ENCODE measurements at regions not wholly inside any gene's neighbourhood (a gene's known extent, or its start where the extent isn't known, plus 50 kb on each side); places are given as distances from the start of the nearest gene placed in this dataset.

- TF ChIP-seq CHD7 (IDR thresholded peaks at IDR 0.05; ENCODE audit: insufficient replicate concordance, low read length) (no peak), TEAD4 (IDR thresholded peaks at IDR 0.05; ENCODE audit: low read depth, low read length) (no peak), SAP30 (IDR thresholded peaks at IDR 0.05; ENCODE audit: insufficient read depth, insufficient replicate concordance, low read length) (no peak), SP4 (IDR thresholded peaks at IDR 0.05; ENCODE audit: low read length) (no peak), SIRT6 (IDR thresholded peaks at IDR 0.05; ENCODE audit: low read length) (no peak)
Measured at GRCh38 chr1:224490549-224491537, 56.2 kb upstream of the WDR26 start (continued).

Measured in H1 (cell line).